GM19328 (cell line): ENCODE measurements at regions not wholly inside any gene's neighbourhood (a gene's known extent, or its start where the extent isn't known, plus 50 kb on each side); places are given as distances from the start of the nearest gene placed in this dataset.

ENCODE experiments used
- ATAC-seq: cut with Tn5 transposase; IDR thresholded peaks from one replicate; pipeline ENCODE4 v1.9.1; 2021; ENCODE audit warnings: mild to moderate bottlenecking, moderate library complexity; ENCODE audit not compliant: unreplicated experiment

GRCh38 chr9:117858561-117858960, 154.4 kb downstream of the TLR4 start:
- no peak for ATAC-seq

GRCh38 chr9:117860849-117861248, 156.6 kb downstream of the TLR4 start:
- ATAC-seq: no peak

GRCh38 chr9:117864385-117865057, 160.3 kb downstream of the TLR4 start:
- ATAC-seq: no peak

GRCh38 chr9:117868594-117868993, 164.4 kb downstream of the TLR4 start:
- no peak for ATAC-seq

- ATAC-seq: no peak
Observed at GRCh38 chr9:117869287-117869686, 165.1 kb downstream of the TLR4 start.

GRCh38 chr9:117869712-117870111, 165.5 kb downstream of the TLR4 start:
- no peak for ATAC-seq

- no peak for ATAC-seq
Observed at GRCh38 chr9:117873664-117874063, 169.5 kb downstream of the TLR4 start.

GRCh38 chr9:117875886-117876285, 171.7 kb downstream of the TLR4 start:
- no peak for ATAC-seq

- no peak for ATAC-seq
Observed at GRCh38 chr9:117882171-117882570, 178.0 kb downstream of the TLR4 start.

- ATAC-seq: no peak
Observed at GRCh38 chr9:117886616-117887015, 182.4 kb downstream of the TLR4 start.

GRCh38 chr9:117887383-117887782, 183.2 kb downstream of the TLR4 start:
- ATAC-seq: no peak

- no peak for ATAC-seq
Observed at GRCh38 chr9:117887941-117888340, 183.7 kb downstream of the TLR4 start.

- ATAC-seq: no peak
Observed at GRCh38 chr9:117903453-117903852, 199.2 kb downstream of the TLR4 start.

- no peak for ATAC-seq
Observed at GRCh38 chr9:117906763-117907162, 202.6 kb downstream of the TLR4 start.

- no peak for ATAC-seq
Observed at GRCh38 chr9:117907420-117907819, 203.2 kb downstream of the TLR4 start.

- no peak for ATAC-seq
Observed at GRCh38 chr9:117916291-117916690, 212.1 kb downstream of the TLR4 start.

- ATAC-seq: no peak
Observed at GRCh38 chr9:117917873-117918272, 213.7 kb downstream of the TLR4 start.

GRCh38 chr9:117919538-117919937, 215.3 kb downstream of the TLR4 start:
- no peak for ATAC-seq

- no peak for ATAC-seq
Observed at GRCh38 chr9:117926031-117926658, 221.9 kb downstream of the TLR4 start.

- no peak for ATAC-seq
Observed at GRCh38 chr9:117927354-117927753, 223.2 kb downstream of the TLR4 start.

GRCh38 chr9:117929868-117930267, 225.7 kb downstream of the TLR4 start:
- no peak for ATAC-seq

- ATAC-seq: no peak
Observed at GRCh38 chr9:117932585-117932984, 228.4 kb downstream of the TLR4 start.
